HEK293 (cell line): ENCODE measurements at regions not wholly inside any gene's neighbourhood (a gene's known extent, or its start where the extent isn't known, plus 50 kb on each side); places are given as distances from the start of the nearest gene placed in this dataset.

Experiments used
- CTCF ChIA-PET: fragments of 350-600 bp; formaldehyde crosslinking; extraction: SDS; loops from one replicate; lab custom pipeline; 2021; ENCODE audit warnings: antibody characterized with exemption; lab: Yijun Ruan, JAX
- POLR2A ChIA-PET: fragments of 300-600 bp; formaldehyde crosslinking; extraction: SDS; loops from one replicate; lab custom pipeline; 2020; ENCODE audit warnings: antibody characterized with exemption, inconsistent platforms; lab: Yijun Ruan, JAX
- H3K27ac ChIP-seq: fragments of 200-500 bp; sonication (Bioruptor generic); 2 replicates; pipeline ENCODE4 v1.5.1; 2014; ENCODE audit warnings: low read depth, low read length, control low read depth, inconsistent platforms; ENCODE audit errors: extremely low read depth
- H3K36me3 ChIP-seq, 2 experiments: fragments of 200-500 bp in 1 of 2; sonication (Bioruptor generic) in 1 of 2; 1 replicate in 1 of 2; 2 replicates in 1 of 2; pipeline ENCODE4 v1.5.1; 2014 to 2017; ENCODE audit warnings: inconsistent platforms in 2 of 2, low read length in 2 of 2; ENCODE audit not compliant: control insufficient read depth in 2 of 2, insufficient read depth in 1 of 2
- H3K4me1 ChIP-seq: fragments of 200-500 bp; sonication (Bioruptor generic); 2 replicates; pipeline ENCODE4 v1.5.1; 2014; ENCODE audit warnings: mild to moderate bottlenecking, low read length, inconsistent platforms; ENCODE audit not compliant: control insufficient read depth, insufficient read depth
- H3K4me3 ChIP-seq: 2 replicates; pipeline ENCODE4 v1.5.1; 2011; ENCODE audit warnings: low read depth, mild to moderate bottlenecking, control low read depth, low read length, moderate library complexity
- H3K9me3 ChIP-seq: fragments of 200-500 bp; sonication (Bioruptor generic); 2 replicates; pipeline ENCODE4 v1.5.1; 2014; ENCODE audit warnings: low read depth, low read length, inconsistent platforms; ENCODE audit not compliant: control insufficient read depth, insufficient read depth
- BCL6B ChIP-seq: fragments of 450-650 bp; formaldehyde crosslinking; IDR thresholded peaks from 2 replicates; pipeline ENCODE4 v1.5.1; 2017; ENCODE audit warnings: missing biosample characterization, missing genetic modification characterization
- EGR2 ChIP-seq: fragments of 450-650 bp; formaldehyde crosslinking; IDR thresholded peaks from 2 replicates; pipeline ENCODE4 v1.5.1; 2016; ENCODE audit warnings: low read depth, missing biosample characterization, missing genetic modification characterization
- FEZF1 ChIP-seq: fragments of 450-650 bp; formaldehyde crosslinking; IDR thresholded peaks from 2 replicates; pipeline ENCODE4 v1.5.1; 2016; ENCODE audit warnings: missing biosample characterization, missing genetic modification characterization
- GLIS1 ChIP-seq: fragments of 450-650 bp; formaldehyde crosslinking; IDR thresholded peaks from 2 replicates; pipeline ENCODE4 v1.5.1; 2016; ENCODE audit warnings: missing biosample characterization, missing genetic modification characterization
- SETDB1 ChIP-seq: IDR thresholded peaks from one replicate; pipeline ENCODE4 v1.6.1; 2017; ENCODE audit warnings: mild to moderate bottlenecking, low read length, moderate library complexity, mixed read lengths; ENCODE audit not compliant: insufficient read length
- SP7 ChIP-seq: fragments of 450-650 bp; formaldehyde crosslinking; IDR thresholded peaks from 2 replicates; pipeline ENCODE4 v1.5.1; 2016; ENCODE audit warnings: missing biosample characterization, missing genetic modification characterization
- ZBTB1 ChIP-seq: fragments of 450-650 bp; formaldehyde crosslinking; IDR thresholded peaks from 2 replicates; pipeline ENCODE4 v1.5.1; 2016; ENCODE audit warnings: missing biosample characterization, missing genetic modification characterization
- ZBTB49 ChIP-seq: fragments of 450-650 bp; formaldehyde crosslinking; IDR thresholded peaks from 2 replicates; pipeline ENCODE4 v1.5.1; 2016; ENCODE audit warnings: missing biosample characterization, missing genetic modification characterization, low read depth
- ZEB2 ChIP-seq: fragments of 450-650 bp; formaldehyde crosslinking; IDR thresholded peaks from 2 replicates; pipeline ENCODE4 v1.5.1; 2016; ENCODE audit warnings: missing biosample characterization, missing genetic modification characterization
- ZNF148 ChIP-seq: fragments of 450-650 bp; formaldehyde crosslinking; IDR thresholded peaks from 2 replicates; pipeline ENCODE4 v1.5.0; 2017; ENCODE audit warnings: missing biosample characterization, missing genetic modification characterization, borderline replicate concordance
- ZNF184 ChIP-seq: fragments of 450-650 bp; IDR thresholded peaks from 2 replicates; pipeline ENCODE4 v1.5.1; 2018; ENCODE audit warnings: missing biosample characterization, mild to moderate bottlenecking, missing genetic modification characterization
- ZNF354C ChIP-seq: fragments of 450-650 bp; formaldehyde crosslinking; IDR thresholded peaks from 2 replicates; pipeline ENCODE4 v1.5.1; 2016; ENCODE audit warnings: missing biosample characterization, missing genetic modification characterization, low read depth, borderline replicate concordance
- ZNF510 ChIP-seq: fragments of 450-650 bp; formaldehyde crosslinking; IDR thresholded peaks from 2 replicates; pipeline ENCODE4 v1.5.1; 2018; ENCODE audit warnings: mild to moderate bottlenecking, missing genetic modification characterization, missing biosample characterization; ENCODE audit not compliant: insufficient replicate concordance
- ZNF514 ChIP-seq: fragments of 450-650 bp; formaldehyde crosslinking; IDR thresholded peaks from 2 replicates; pipeline ENCODE4 v1.5.1; 2016; ENCODE audit warnings: missing biosample characterization, missing genetic modification characterization
- ZNF548 ChIP-seq: fragments of 450-650 bp; formaldehyde crosslinking; IDR thresholded peaks from 2 replicates; pipeline ENCODE4 v1.5.1; 2016; ENCODE audit warnings: missing biosample characterization, missing genetic modification characterization
- ZNF660 ChIP-seq: fragments of 450-650 bp; IDR thresholded peaks from 2 replicates; pipeline ENCODE4 v1.5.1; 2018; ENCODE audit warnings: missing biosample characterization, mild to moderate bottlenecking, missing genetic modification characterization
- ZNF704 ChIP-seq: fragments of 450-650 bp; formaldehyde crosslinking; IDR thresholded peaks from 2 replicates; pipeline ENCODE4 v1.5.1; 2016; ENCODE audit warnings: missing biosample characterization, missing genetic modification characterization
- ZNF830 ChIP-seq: fragments of 450-650 bp; IDR thresholded peaks from 2 replicates; pipeline ENCODE4 v1.5.0; 2018; ENCODE audit warnings: missing biosample characterization, missing genetic modification characterization, low read depth, mild to moderate bottlenecking, moderate library complexity
- ZNF837 ChIP-seq: fragments of 450-650 bp; formaldehyde crosslinking; IDR thresholded peaks from 2 replicates; pipeline ENCODE4 v1.5.1; 2016; ENCODE audit warnings: missing biosample characterization, missing genetic modification characterization
- ZNF843 ChIP-seq: fragments of 450-650 bp; formaldehyde crosslinking; IDR thresholded peaks from 2 replicates; pipeline ENCODE4 v1.5.1; 2016; ENCODE audit warnings: missing biosample characterization, missing genetic modification characterization
- ZXDB ChIP-seq: fragments of 450-650 bp; formaldehyde crosslinking; IDR thresholded peaks from 2 replicates; pipeline ENCODE4 v1.5.1; 2016; ENCODE audit warnings: missing biosample characterization, missing genetic modification characterization

GRCh38 chr17:72262766-72263165 is 141.9 kb downstream of the SOX9 start (continued):
- TF ChIP-seq ZNF510 (tag by site-specific recombination) (no peak), ZNF843 (tag by site-specific recombination) (no peak), SETDB1 (no peak), ZBTB1 (tag by site-specific recombination) (no peak), ZNF184 (no peak), ZBTB49 (no peak), ZNF548 (tag by site-specific recombination) (no peak), BCL6B (tag by site-specific recombination) (no peak), ZNF830 (tag by site-specific recombination) (no peak), FEZF1 (tag by site-specific recombination) (no peak), ZNF837 (tag by site-specific recombination) (no peak), ZNF354C (tag by site-specific recombination) (no peak), ZNF704 (no peak)

- no peak overlapping the region for H3K4me3 ChIP-seq
- no peak for TF ChIP-seq ZXDB (tag by site-specific recombination)
- no peak for TF ChIP-seq EGR2
- TF ChIP-seq ZNF660 (tag by site-specific recombination): no peak
- TF ChIP-seq GLIS1: no peak
- TF ChIP-seq SP7 (tag by site-specific recombination): no peak
- no peak for TF ChIP-seq ZNF514 (tag by site-specific recombination)
- no peak for TF ChIP-seq ZEB2 (tag by site-specific recombination)
- TF ChIP-seq ZNF148 (tag by site-specific recombination): no peak
- TF ChIP-seq, all 188 proteins: peak for 0
- Histone ChIP-seq H3K4me1 (no peaks in the 10 kb centered on the region), H3K36me3 (no peaks in the 10 kb centered on the region), H3K27ac (no peak overlapping the region), H3K9me3 (no peaks in the 10 kb centered on the region)
- ChIA-PET POLR2A (interaction anchor here (0.7 kb wide), 1 partner anchor 168 kb away, joined by 6 read pairs; no protein-coding TSS in a partner anchor), CTCF (interaction anchor here (0.6 kb wide), 1 partner anchor 336 kb away, joined by 4 read pairs; no protein-coding TSS in a partner anchor)
Observed at GRCh38 chr17:72264682-72265405, 144.0 kb downstream of the SOX9 start.
